ENCODE measurements at regions not wholly inside any gene's neighbourhood (a gene's known extent, or its start where the extent isn't known, plus 50 kb on each side); places are given as distances from the start of the nearest gene placed in this dataset.

DNA sequence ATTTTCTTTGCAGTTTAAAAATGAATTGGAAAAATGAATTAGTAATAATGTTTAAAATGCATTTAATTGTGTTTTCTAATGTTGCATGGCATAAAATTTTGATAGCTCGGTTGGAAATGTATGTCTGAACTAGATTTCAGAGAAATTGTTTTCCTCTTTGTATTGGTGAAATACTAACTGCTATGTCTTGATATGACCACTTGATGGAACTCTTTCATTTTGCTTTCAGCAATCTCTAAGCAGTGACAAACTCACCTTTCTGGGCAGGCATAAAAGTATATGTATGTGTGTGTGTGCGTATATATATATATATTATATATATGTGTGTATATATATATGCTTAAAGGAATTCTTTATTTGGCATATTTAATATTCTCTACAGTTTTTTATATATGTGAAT is 239.3 kb upstream of the ZNF717 start:
- H3K4me1 Mint-ChIP-seq (ENCODE audit: low read depth): peaks cover 16% of the 10 kb centered on the region
- no peak overlapping the region for H3K27ac Mint-ChIP-seq (ENCODE audit: unreplicated experiment)
- no peak for DNase-seq (ENCODE audit: low spot score)
- H3K4me3 Mint-ChIP-seq (ENCODE audit: unreplicated experiment): no peak overlapping the region
- no peaks in the 10 kb centered on the region for H3K36me3 Mint-ChIP-seq (ENCODE audit: low read depth)
- H3K9me3 Mint-ChIP-seq (ENCODE audit: low read depth): peaks cover 3% of the 10 kb centered on the region
- peak; percentile 85 for TF ChIP-seq CTCF (IDR thresholded peaks at IDR 0.05)
- H3K27me3 Mint-ChIP-seq (ENCODE audit: low read depth): no peaks in the 10 kb centered on the region

GRCh38 chr3:76025561-76025960 is 240.2 kb upstream of the ZNF717 start:
- Mint-ChIP-seq H3K27ac (ENCODE audit: unreplicated experiment) (no peak overlapping the region), H3K36me3 (ENCODE audit: low read depth) (no peaks in the 10 kb centered on the region), H3K27me3 (ENCODE audit: low read depth) (no peaks in the 10 kb centered on the region), H3K9me3 (ENCODE audit: low read depth) (peaks cover 3% of the 10 kb centered on the region), H3K4me3 (ENCODE audit: unreplicated experiment) (no peak overlapping the region), H3K4me1 (ENCODE audit: low read depth) (peaks cover 16% of the 10 kb centered on the region)
- TF ChIP-seq CTCF (IDR thresholded peaks at IDR 0.05): no peak
- no peak for DNase-seq (ENCODE audit: low spot score)

- peaks cover 9% of the 10 kb centered on the region for H3K9me3 Mint-ChIP-seq (ENCODE audit: low read depth)
- no peak overlapping the region for H3K4me3 Mint-ChIP-seq (ENCODE audit: unreplicated experiment)
- no peak for TF ChIP-seq CTCF (IDR thresholded peaks at IDR 0.05)
- no peaks in the 10 kb centered on the region for H3K27me3 Mint-ChIP-seq (ENCODE audit: low read depth)
- H3K4me1 Mint-ChIP-seq (ENCODE audit: low read depth): peaks cover 16% of the 10 kb centered on the region
- H3K36me3 Mint-ChIP-seq (ENCODE audit: low read depth): no peaks in the 10 kb centered on the region
- H3K27ac Mint-ChIP-seq (ENCODE audit: unreplicated experiment): no peak overlapping the region
- DNase-seq (ENCODE audit: low spot score): no peak
These were observed 241.0 kb upstream of the ZNF717 start for GRCh38 chr3:76026379-76026778.

- Mint-ChIP-seq H3K27me3 (ENCODE audit: low read depth) (no peaks in the 10 kb centered on the region), H3K36me3 (ENCODE audit: low read depth) (no peaks in the 10 kb centered on the region), H3K4me1 (ENCODE audit: low read depth) (peaks cover 16% of the 10 kb centered on the region), H3K9me3 (ENCODE audit: low read depth) (peaks cover 5% of the 10 kb centered on the region), H3K27ac (ENCODE audit: unreplicated experiment) (no peak overlapping the region), H3K4me3 (ENCODE audit: unreplicated experiment) (no peak overlapping the region)
- TF ChIP-seq CTCF (IDR thresholded peaks at IDR 0.05): no peak
- DNase-seq (ENCODE audit: low spot score): no peak
These were observed 243.4 kb upstream of the ZNF717 start for GRCh38 chr3:76028774-76029173.

DNA sequence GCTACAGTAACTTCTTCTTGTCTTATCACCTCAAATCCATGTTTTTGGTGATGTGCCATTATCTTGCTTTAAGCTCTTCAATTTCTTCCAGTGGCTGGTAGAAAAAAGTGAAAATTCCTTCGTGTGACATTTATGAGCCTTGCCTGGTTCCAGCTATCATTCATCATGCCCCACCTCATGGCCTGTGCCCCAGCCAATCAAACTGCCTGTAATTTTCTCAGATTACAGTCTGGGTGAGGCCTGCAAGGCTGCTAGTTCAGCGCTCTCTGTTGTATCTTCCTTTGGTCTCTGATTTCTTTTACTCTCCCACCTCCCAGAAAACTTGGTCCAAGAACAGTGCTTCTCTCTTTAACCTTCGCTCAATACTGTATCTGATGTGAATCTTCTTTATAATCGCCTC is 249.3 kb upstream of the ZNF717 start:
- Mint-ChIP-seq H3K36me3 (ENCODE audit: low read depth) (no peaks in the 10 kb centered on the region), H3K27ac (ENCODE audit: unreplicated experiment) (no peak overlapping the region), H3K27me3 (ENCODE audit: low read depth) (no peaks in the 10 kb centered on the region), H3K4me1 (ENCODE audit: low read depth) (peaks cover 3% of the 10 kb centered on the region), H3K9me3 (ENCODE audit: low read depth) (peaks cover 5% of the 10 kb centered on the region), H3K4me3 (ENCODE audit: unreplicated experiment) (no peak overlapping the region)
- no peak for TF ChIP-seq CTCF (IDR thresholded peaks at IDR 0.05)
- DNase-seq (ENCODE audit: low spot score): no peak

All from chondrocyte (in vitro differentiated cells).